ENCODE measurements at regions not wholly inside any gene's neighbourhood (a gene's known extent, or its start where the extent isn't known, plus 50 kb on each side); places are given as distances from the start of the nearest gene placed in this dataset.

- Histone ChIP-seq H3K9me3 (replicated peaks) (no peaks in the 10 kb centered on the region), H3K4me1 (peaks cover 16% of the 10 kb centered on the region), H3K36me3 (no peaks in the 10 kb centered on the region), H3K4me3 (no peak overlapping the region), H3K27ac (replicated peaks) (no peak overlapping the region), H3K27me3 (ENCODE audit: low read depth) (no peaks in the 10 kb centered on the region)
- intact Hi-C loops (cut with micrococcal nuclease), result no loop called here
- DNase-seq, result no peak
- TF ChIP-seq CTCF (IDR thresholded peaks at IDR 0.05; ENCODE audit: borderline replicate concordance), result no peak
Measured at GRCh38 chr11:95361180-95361579, 130.2 kb upstream of the SESN3 start.

- intact Hi-C loops (cut with micrococcal nuclease), result no loop called here
- Histone ChIP-seq H3K4me3 (no peak overlapping the region), H3K36me3 (no peaks in the 10 kb centered on the region), H3K27me3 (ENCODE audit: low read depth) (no peaks in the 10 kb centered on the region), H3K9me3 (replicated peaks) (no peaks in the 10 kb centered on the region), H3K4me1 (peaks cover 16% of the 10 kb centered on the region), H3K27ac (replicated peaks) (no peak overlapping the region)
- no peak for TF ChIP-seq CTCF (IDR thresholded peaks at IDR 0.05; ENCODE audit: borderline replicate concordance)
- no peak for DNase-seq
Measured at GRCh38 chr11:95360377-95361075, 129.5 kb upstream of the SESN3 start.

- Histone ChIP-seq H3K4me1 (peaks cover 16% of the 10 kb centered on the region), H3K4me3 (no peak overlapping the region), H3K27ac (replicated peaks) (no peak overlapping the region), H3K36me3 (no peaks in the 10 kb centered on the region), H3K27me3 (ENCODE audit: low read depth) (no peaks in the 10 kb centered on the region), H3K9me3 (replicated peaks) (no peaks in the 10 kb centered on the region)
- TF ChIP-seq CTCF (IDR thresholded peaks at IDR 0.05; ENCODE audit: borderline replicate concordance), result no peak
- intact Hi-C loops (cut with micrococcal nuclease), result no loop called here
- no peak for DNase-seq
Measured at GRCh38 chr11:95359756-95360155, 128.8 kb upstream of the SESN3 start.

- no peaks in the 10 kb centered on the region for H3K9me3 ChIP-seq (replicated peaks)
- no peak for DNase-seq
- TF ChIP-seq CTCF (IDR thresholded peaks at IDR 0.05; ENCODE audit: borderline replicate concordance), result no peak
- H3K27me3 ChIP-seq (ENCODE audit: low read depth), result no peaks in the 10 kb centered on the region
- intact Hi-C loops (cut with micrococcal nuclease), result no loop called here
- H3K27ac ChIP-seq (replicated peaks), result no peak overlapping the region
- H3K36me3 ChIP-seq, result no peaks in the 10 kb centered on the region
- H3K4me3 ChIP-seq, result no peak overlapping the region
- peaks cover 16% of the 10 kb centered on the region for H3K4me1 ChIP-seq
Measured at GRCh38 chr11:95359341-95359663, 128.3 kb upstream of the SESN3 start.

- H3K4me3 ChIP-seq, result no peak overlapping the region
- no peaks in the 10 kb centered on the region for H3K27me3 ChIP-seq (ENCODE audit: low read depth)
- no peaks in the 10 kb centered on the region for H3K36me3 ChIP-seq
- H3K9me3 ChIP-seq (replicated peaks), result no peaks in the 10 kb centered on the region
- no peak overlapping the region for H3K27ac ChIP-seq (replicated peaks)
- DNase-seq, result no peak
- intact Hi-C loops (cut with micrococcal nuclease), result no loop called here
- TF ChIP-seq CTCF (IDR thresholded peaks at IDR 0.05; ENCODE audit: borderline replicate concordance), result no peak
- H3K4me1 ChIP-seq, result peaks cover 16% of the 10 kb centered on the region
Measured at GRCh38 chr11:95358511-95359340, 127.7 kb upstream of the SESN3 start.

Data from left ventricle myocardium inferior (tissue), 1 donor.